Neural crest cell (in vitro differentiated cells): ENCODE measurements at regions not wholly inside any gene's neighbourhood (a gene's known extent, or its start where the extent isn't known, plus 50 kb on each side); places are given as distances from the start of the nearest gene placed in this dataset.

Experiments used
- DNase-seq: peaks from one replicate; pipeline ENCODE4 v3.0.0; 2021; ENCODE audit warnings: low read depth, mixed read lengths, low spot score
- H3K27ac Mint-ChIP-seq: one replicate; pipeline ENCODE4 v1.8.0; 2021; ENCODE audit warnings: mild to moderate bottlenecking, mixed read lengths; ENCODE audit not compliant: unreplicated experiment
- H3K27me3 Mint-ChIP-seq: 2 replicates; pipeline ENCODE4 v1.8.0; 2021; ENCODE audit warnings: low read depth, mild to moderate bottlenecking, mixed read lengths
- H3K36me3 Mint-ChIP-seq: 2 replicates; pipeline ENCODE4 v1.8.0; 2021; ENCODE audit warnings: low read depth, mild to moderate bottlenecking, mixed read lengths
- H3K4me1 Mint-ChIP-seq: 2 replicates; pipeline ENCODE4 v1.8.0; 2021; ENCODE audit warnings: mixed read lengths
- H3K4me3 Mint-ChIP-seq: one replicate; pipeline ENCODE4 v1.8.0; 2021; ENCODE audit warnings: mild to moderate bottlenecking, mixed read lengths
- H3K9me3 Mint-ChIP-seq: 2 replicates; pipeline ENCODE4 v1.8.0; 2021; ENCODE audit warnings: mixed read lengths
- CTCF ChIP-seq: fragments of 200-600 bp; sonication (generic); conservative IDR thresholded peaks from 2 replicates; pipeline ENCODE4 v1.5.0; 2021; ENCODE audit warnings: antibody characterized with exemption, mild to moderate bottlenecking

GRCh38 chr17:63311416-63311937 is 134.6 kb downstream of the CYB561 start:
- peaks cover 8% of the 10 kb centered on the region for H3K9me3 Mint-ChIP-seq
- TF ChIP-seq CTCF: no peak
- H3K4me1 Mint-ChIP-seq: no peaks in the 10 kb centered on the region
- no peaks in the 10 kb centered on the region for H3K27me3 Mint-ChIP-seq
- no peak overlapping the region for H3K27ac Mint-ChIP-seq
- no peak for DNase-seq
- H3K4me3 Mint-ChIP-seq: no peak overlapping the region
- peaks cover 12% of the 10 kb centered on the region for H3K36me3 Mint-ChIP-seq

GRCh38 chr17:63314761-63315160 is 131.3 kb downstream of the CYB561 start:
- Mint-ChIP-seq H3K4me3 (no peak overlapping the region), H3K27me3 (no peaks in the 10 kb centered on the region), H3K9me3 (peaks cover 8% of the 10 kb centered on the region), H3K4me1 (no peaks in the 10 kb centered on the region), H3K27ac (no peak overlapping the region), H3K36me3 (peaks cover 15% of the 10 kb centered on the region)
- TF ChIP-seq CTCF: no peak
- no peak for DNase-seq

- Mint-ChIP-seq H3K4me3 (no peak overlapping the region), H3K27ac (no peak overlapping the region), H3K9me3 (peaks cover 5% of the 10 kb centered on the region), H3K27me3 (no peaks in the 10 kb centered on the region), H3K4me1 (no peaks in the 10 kb centered on the region), H3K36me3 (peaks cover 15% of the 10 kb centered on the region)
- TF ChIP-seq CTCF: no peak
- DNase-seq: no peak
Measured at GRCh38 chr17:63316100-63316499, 130.0 kb downstream of the CYB561 start.

- no peak for TF ChIP-seq CTCF
- H3K36me3 Mint-ChIP-seq: peaks cover 22% of the 10 kb centered on the region
Measured at GRCh38 chr17:63317166-63317840, 128.8 kb downstream of the CYB561 start.

GRCh38 chr17:63325808-63326207 is 120.3 kb downstream of the CYB561 start:
- no peaks in the 10 kb centered on the region for H3K4me1 Mint-ChIP-seq
- no peak overlapping the region for H3K27ac Mint-ChIP-seq
- H3K27me3 Mint-ChIP-seq: no peaks in the 10 kb centered on the region
- TF ChIP-seq CTCF: no peak
- no peak overlapping the region for H3K4me3 Mint-ChIP-seq
- peaks cover 10% of the 10 kb centered on the region for H3K36me3 Mint-ChIP-seq
- DNase-seq: no peak
- no peaks in the 10 kb centered on the region for H3K9me3 Mint-ChIP-seq

More at GRCh38 chr17:63317166-63317840, 128.8 kb downstream of the CYB561 start:
- no peaks in the 10 kb centered on the region for H3K4me1 Mint-ChIP-seq
- no peak overlapping the region for H3K27ac Mint-ChIP-seq
- H3K9me3 Mint-ChIP-seq: peaks cover under 1% of the 10 kb centered on the region
- H3K27me3 Mint-ChIP-seq: no peaks in the 10 kb centered on the region
- no peak for DNase-seq
- H3K4me3 Mint-ChIP-seq: no peak overlapping the region
